PC-3 (cell line): ENCODE measurements at regions not wholly inside any gene's neighbourhood (a gene's known extent, or its start where the extent isn't known, plus 50 kb on each side); places are given as distances from the start of the nearest gene placed in this dataset.

Experiments
- EZH2 ChIP-seq: fragments of 300-600 bp; sonication (generic); IDR thresholded peaks from one replicate; pipeline ENCODE4 v1.6.1; 2017; ENCODE audit warnings: antibody characterized with exemption, mild to moderate bottlenecking, low read length; ENCODE audit not compliant: unreplicated experiment
- TF ChIP-seq, protein P1 (sequence below): fragments of 300-600 bp; sonication (generic); conservative IDR thresholded peaks from 2 replicates; pipeline ENCODE4 v1.5.1; 2017; ENCODE audit warnings: antibody characterized with exemption, low read depth, mild to moderate bottlenecking, low read length

DNA sequence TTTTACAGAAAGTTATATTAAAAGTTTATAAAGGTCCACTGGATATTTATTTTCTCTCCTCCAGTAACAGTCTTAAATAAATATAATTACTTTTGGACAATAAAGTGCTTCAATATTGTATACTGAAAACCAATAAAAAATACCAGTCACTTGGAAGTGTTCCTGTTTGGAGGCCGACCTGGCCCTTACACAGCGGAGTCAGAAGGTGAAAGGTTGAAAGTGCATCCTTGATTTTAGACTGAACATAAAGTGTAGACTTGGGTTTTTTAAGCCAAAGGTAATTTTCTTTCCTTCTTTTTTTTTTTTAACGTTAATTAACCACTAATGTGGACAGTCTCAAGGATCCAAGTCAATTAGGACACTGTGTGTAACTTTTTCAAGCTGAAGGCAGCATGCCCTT, 152.3 kb upstream of the TBX18 start:
- TF ChIP-seq, protein P1, sequence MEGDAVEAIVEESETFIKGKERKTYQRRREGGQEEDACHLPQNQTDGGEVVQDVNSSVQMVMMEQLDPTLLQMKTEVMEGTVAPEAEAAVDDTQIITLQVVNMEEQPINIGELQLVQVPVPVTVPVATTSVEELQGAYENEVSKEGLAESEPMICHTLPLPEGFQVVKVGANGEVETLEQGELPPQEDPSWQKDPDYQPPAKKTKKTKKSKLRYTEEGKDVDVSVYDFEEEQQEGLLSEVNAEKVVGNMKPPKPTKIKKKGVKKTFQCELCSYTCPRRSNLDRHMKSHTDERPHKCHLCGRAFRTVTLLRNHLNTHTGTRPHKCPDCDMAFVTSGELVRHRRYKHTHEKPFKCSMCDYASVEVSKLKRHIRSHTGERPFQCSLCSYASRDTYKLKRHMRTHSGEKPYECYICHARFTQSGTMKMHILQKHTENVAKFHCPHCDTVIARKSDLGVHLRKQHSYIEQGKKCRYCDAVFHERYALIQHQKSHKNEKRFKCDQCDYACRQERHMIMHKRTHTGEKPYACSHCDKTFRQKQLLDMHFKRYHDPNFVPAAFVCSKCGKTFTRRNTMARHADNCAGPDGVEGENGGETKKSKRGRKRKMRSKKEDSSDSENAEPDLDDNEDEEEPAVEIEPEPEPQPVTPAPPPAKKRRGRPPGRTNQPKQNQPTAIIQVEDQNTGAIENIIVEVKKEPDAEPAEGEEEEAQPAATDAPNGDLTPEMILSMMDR: no peak
- TF ChIP-seq EZH2: no peak
